ENCODE measurements at regions not wholly inside any gene's neighbourhood (a gene's known extent, or its start where the extent isn't known, plus 50 kb on each side); places are given as distances from the start of the nearest gene placed in this dataset.

DNA sequence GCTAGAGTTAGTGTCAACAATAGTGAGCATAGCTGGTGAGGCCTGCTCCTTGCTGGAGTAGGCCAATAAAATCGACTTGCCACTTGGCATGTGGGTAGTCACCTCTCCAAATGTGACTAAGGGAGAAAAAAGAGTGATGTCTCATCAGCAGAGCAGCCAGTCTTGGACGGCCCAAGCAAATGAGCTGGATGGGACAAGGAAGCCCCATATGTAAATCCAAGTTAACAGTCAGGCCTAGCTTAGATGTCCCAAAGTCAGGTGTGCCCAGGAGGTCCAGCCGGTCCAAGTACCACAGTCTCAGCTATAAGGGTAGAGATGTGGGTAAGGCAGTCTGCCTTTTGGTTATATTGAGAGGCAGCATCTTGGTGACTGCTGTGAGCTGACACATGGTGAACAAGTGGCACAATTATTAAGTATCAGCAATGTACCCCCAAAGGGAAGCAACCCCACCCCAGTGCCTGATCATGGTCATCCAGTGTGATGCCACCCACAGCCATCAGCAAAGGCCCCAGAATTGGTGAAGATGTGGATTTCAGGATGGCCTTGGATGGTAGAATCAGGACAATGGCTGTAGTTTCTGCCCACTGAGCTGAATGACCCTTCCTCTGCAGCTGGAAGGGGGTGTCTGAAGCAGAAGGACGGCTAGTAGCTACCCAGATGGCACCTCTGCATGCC is 83.4 kb downstream of the TNFRSF13B start:
- TF ChIP-seq SP1 (CRISPR knock-in tag; IDR thresholded peaks at IDR 0.05) (no peak), ZNF766 (CRISPR knock-in tag; conservative IDR thresholded peaks at IDR 0.05) (no peak), CBX5 (IDR thresholded peaks at IDR 0.05; ENCODE audit: borderline replicate concordance, low read depth) (no peak), ZNF274 (IDR thresholded peaks at IDR 0.05; ENCODE audit: borderline replicate concordance, low read depth, low read length) (no peak)
- TF ChIP-seq, protein P1, sequence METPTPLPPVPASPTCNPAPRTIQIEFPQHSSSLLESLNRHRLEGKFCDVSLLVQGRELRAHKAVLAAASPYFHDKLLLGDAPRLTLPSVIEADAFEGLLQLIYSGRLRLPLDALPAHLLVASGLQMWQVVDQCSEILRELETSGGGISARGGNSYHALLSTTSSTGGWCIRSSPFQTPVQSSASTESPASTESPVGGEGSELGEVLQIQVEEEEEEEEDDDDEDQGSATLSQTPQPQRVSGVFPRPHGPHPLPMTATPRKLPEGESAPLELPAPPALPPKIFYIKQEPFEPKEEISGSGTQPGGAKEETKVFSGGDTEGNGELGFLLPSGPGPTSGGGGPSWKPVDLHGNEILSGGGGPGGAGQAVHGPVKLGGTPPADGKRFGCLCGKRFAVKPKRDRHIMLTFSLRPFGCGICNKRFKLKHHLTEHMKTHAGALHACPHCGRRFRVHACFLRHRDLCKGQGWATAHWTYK (CRISPR knock-in tag; IDR thresholded peaks at IDR 0.05) = no peak

Data from K562 (cell line).